ENCODE measurements at regions not wholly inside any gene's neighbourhood (a gene's known extent, or its start where the extent isn't known, plus 50 kb on each side); places are given as distances from the start of the nearest gene placed in this dataset.

- ATAC-seq: no peak
- H3K4me3 Mint-ChIP-seq: no peak overlapping the region
- no peak for DNase-seq (ENCODE audit: low spot score)
- TF ChIP-seq ELF4 (CRISPR knock-in tag; IDR thresholded peaks at IDR 0.05; ENCODE audit: low read depth): no peak
- TF ChIP-seq NR2C2 (CRISPR knock-in tag; IDR thresholded peaks at IDR 0.05): no peak
- TF ChIP-seq SOX15 (CRISPR knock-in tag; IDR thresholded peaks at IDR 0.05): no peak
- TF ChIP-seq RELA (CRISPR knock-in tag; IDR thresholded peaks at IDR 0.05; ENCODE audit: borderline replicate concordance): no peak
- TF ChIP-seq CREB1 (CRISPR knock-in tag; IDR thresholded peaks at IDR 0.05): no peak
- TF ChIP-seq FOXP1 (CRISPR knock-in tag; IDR thresholded peaks at IDR 0.05; ENCODE audit: borderline replicate concordance): no peak
- TF ChIP-seq NR1H2 (CRISPR knock-in tag; IDR thresholded peaks at IDR 0.05): no peak
- no peak for TF ChIP-seq MYBL2 (CRISPR knock-in tag; IDR thresholded peaks at IDR 0.05)
- TF ChIP-seq USF2 (CRISPR knock-in tag; IDR thresholded peaks at IDR 0.05): no peak
- no peaks in the 10 kb centered on the region; the same call in 1 of the 2 replicates for H3K9me3 Mint-ChIP-seq
- no peak overlapping the region for H3K27ac Mint-ChIP-seq
- no peaks in the 10 kb centered on the region for H3K27me3 Mint-ChIP-seq (ENCODE audit: low read depth)
- peaks cover 14% of the 10 kb centered on the region for H3K4me1 Mint-ChIP-seq
- no peaks in the 10 kb centered on the region for H3K36me3 Mint-ChIP-seq
- POLR2A ChIA-PET: no interaction called here
- CTCF ChIA-PET: interaction anchor here (1.2 kb wide), 1 partner anchor 13 kb away, joined by 3 read pairs; no protein-coding TSS in a partner anchor
Observed at GRCh38 chr10:76645341-76645740, 992.3 kb downstream of the KCNMA1 start.

GRCh38 chr10:76644476-76644875 is 993.1 kb downstream of the KCNMA1 start:
- CTCF ChIA-PET: interaction anchor here (1.2 kb wide), 1 partner anchor 12 kb away, joined by 3 read pairs; no protein-coding TSS in a partner anchor
- H3K9me3 Mint-ChIP-seq: no peaks in the 10 kb centered on the region; the same call in 1 of the 2 replicates
- ATAC-seq: no peak

More at GRCh38 chr10:76644476-76644875, 993.1 kb downstream of the KCNMA1 start:
- peaks cover 9% of the 10 kb centered on the region for H3K4me1 Mint-ChIP-seq
- no peak for DNase-seq (ENCODE audit: low spot score)
- no peaks in the 10 kb centered on the region for H3K36me3 Mint-ChIP-seq
- H3K27ac Mint-ChIP-seq: no peak overlapping the region
- H3K4me3 Mint-ChIP-seq: no peak overlapping the region
- POLR2A ChIA-PET: no interaction called here
- H3K27me3 Mint-ChIP-seq (ENCODE audit: low read depth): no peaks in the 10 kb centered on the region
- TF ChIP-seq MXD4 (CRISPR knock-in tag; IDR thresholded peaks at IDR 0.05; ENCODE audit: borderline replicate concordance) (no peak), ZNF512 (CRISPR knock-in tag; IDR thresholded peaks at IDR 0.05; ENCODE audit: borderline replicate concordance) (no peak), ZNF396 (CRISPR knock-in tag; IDR thresholded peaks at IDR 0.05; ENCODE audit: borderline replicate concordance) (no peak), STAT6 (CRISPR knock-in tag; conservative IDR thresholded peaks at IDR 0.05; ENCODE audit: low read depth) (no peak), JAZF1 (CRISPR knock-in tag; IDR thresholded peaks at IDR 0.05) (no peak), JUN (CRISPR knock-in tag; IDR thresholded peaks at IDR 0.05) (no peak), TCF7 (CRISPR knock-in tag; IDR thresholded peaks at IDR 0.05; ENCODE audit: low read depth) (no peak), ZNF425 (CRISPR knock-in tag; conservative IDR thresholded peaks at IDR 0.05) (no peak), PRDM15 (CRISPR knock-in tag; IDR thresholded peaks at IDR 0.05) (no peak), USF1 (CRISPR knock-in tag; IDR thresholded peaks at IDR 0.05) (no peak), CREB1 (CRISPR knock-in tag; IDR thresholded peaks at IDR 0.05) (no peak), ATF1 (CRISPR knock-in tag; IDR thresholded peaks at IDR 0.05) (no peak), USF2 (CRISPR knock-in tag; IDR thresholded peaks at IDR 0.05) (no peak), TP53 (CRISPR knock-in tag; IDR thresholded peaks at IDR 0.05) (no peak)

All from WTC11 (cell line).